Prostate gland (tissue), 2 donors: ENCODE measurements at regions not wholly inside any gene's neighbourhood (a gene's known extent, or its start where the extent isn't known, plus 50 kb on each side); places are given as distances from the start of the nearest gene placed in this dataset.

Source experiments
- DNase-seq: peaks from one replicate; pipeline ENCODE4 v3.0.0-alpha.2; 2019; ENCODE audit warnings: low spot score
- H3K27ac ChIP-seq, 2 donors: fragments of 200-600 bp; sonication (generic); 2 replicates each; pipeline ENCODE4 v1.5.1; 2017 to 2019
- H3K27me3 ChIP-seq: fragments of 200-600 bp; sonication (generic); replicated peaks from 2 replicates; pipeline ENCODE4 v1.5.1; 2019; ENCODE audit not compliant: insufficient read depth
- H3K36me3 ChIP-seq, 2 donors: fragments of 200-600 bp; sonication (generic); 1 replicate in 1 of 2; 2 replicates in 1 of 2; pipeline versions ENCODE4 v1.5.1 to v1.8.1; 2017 to 2019
- H3K4me1 ChIP-seq: fragments of 200-600 bp; sonication (generic); replicated peaks from 2 replicates; pipeline ENCODE4 v1.5.1; 2019
- H3K4me3 ChIP-seq, 2 donors: fragments of 200-600 bp; sonication (generic); 2 replicates each; pipeline ENCODE4 v1.5.1; 2017 to 2019
- H3K9me3 ChIP-seq: fragments of 200-600 bp; sonication (generic); 2 replicates; pipeline ENCODE4 v1.5.1; 2017
- POLR2A ChIP-seq: fragments of 450-650 bp; IDR thresholded peaks from one replicate; pipeline ENCODE4 v1.6.1; 2016; ENCODE audit warnings: antibody characterized with exemption, mild to moderate bottlenecking
- POLR2AphosphoS5 ChIP-seq: sonication (generic); formaldehyde crosslinking; IDR thresholded peaks from one replicate; pipeline ENCODE4 v1.6.1; 2017; ENCODE audit warnings: antibody characterized with exemption
- WGBS: methylation state at CpG from one replicate; pipeline ENCODE4 v1.1.5; 2018; 5-methylcytosine and 5-hydroxymethylcytosine counted together
- intact Hi-C: fragments of 100-400 bp; cut with DNase I; formaldehyde crosslinking; loops from one replicate; pipeline ENCODE4 v1.14.2; 2022
- TF ChIP-seq, protein P1 (sequence below), 4 experiments: fragments of 200-600 bp in 2 of 4; fragments of 450-650 bp in 2 of 4; sonication (generic) in 2 of 4; IDR thresholded peaks; 1 replicate in 3 of 4; 2 replicates in 1 of 4; pipeline ENCODE4 v1.5.1; 2016 to 2019; ENCODE audit warnings: antibody characterized with exemption in 4 of 4, mild to moderate bottlenecking in 2 of 4, moderate library complexity in 2 of 4

DNA sequence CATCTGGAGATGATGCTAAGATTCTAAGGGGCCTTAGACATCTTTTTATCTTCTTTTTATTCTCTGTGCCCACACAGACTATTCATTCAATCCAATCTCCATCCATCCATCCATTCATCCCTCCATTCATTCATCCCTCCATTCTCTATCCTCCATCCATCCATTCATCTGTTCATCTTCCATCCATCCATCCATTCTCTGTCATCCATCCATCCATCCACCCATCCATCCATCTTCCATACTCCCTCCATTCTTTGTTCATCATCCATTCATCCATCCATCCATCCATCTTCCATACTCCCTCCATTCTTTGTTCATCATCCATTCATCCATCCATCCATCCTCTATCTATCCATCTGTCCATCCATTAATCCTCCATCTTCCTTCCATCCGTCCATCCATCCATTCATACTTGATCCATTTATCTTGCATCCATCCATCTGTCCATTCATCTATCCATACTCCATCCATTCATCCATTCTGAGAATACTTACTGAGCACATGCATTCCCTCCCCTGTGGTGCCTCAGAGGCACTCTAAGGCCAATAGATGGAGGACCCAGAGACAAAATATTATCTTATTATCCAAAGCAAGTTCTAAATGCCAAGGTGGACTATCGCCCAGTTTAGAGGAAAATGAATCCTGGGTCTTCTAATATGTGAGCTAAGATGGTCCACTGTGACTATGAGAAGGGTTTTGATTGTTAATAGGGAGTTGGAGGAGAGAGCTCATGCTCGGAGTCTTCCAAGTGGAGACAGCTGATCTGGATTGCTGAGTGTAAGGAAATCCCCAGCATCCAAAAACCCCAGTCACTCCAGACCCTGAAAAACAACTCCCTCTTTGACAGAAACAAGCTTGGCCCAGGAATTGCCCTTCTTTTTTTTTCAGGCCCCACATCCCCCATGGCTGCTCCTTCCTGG is 152.6 kb upstream of the MYCN start:
- Histone ChIP-seq H3K4me1 (no peaks in the 10 kb centered on the region), H3K27me3 (no peaks in the 10 kb centered on the region), H3K9me3 (no peaks in the 10 kb centered on the region), H3K27ac (no peak overlapping the region), H3K36me3 (no peaks in the 10 kb centered on the region), H3K4me3 (no peak overlapping the region)
- intact Hi-C loops: no loop called here
- 91% methylated on average over 3 of the region's 3 CpGs for WGBS
- TF ChIP-seq POLR2AphosphoS5: no peak
- no peak for TF ChIP-seq POLR2A
- TF ChIP-seq, protein P1, sequence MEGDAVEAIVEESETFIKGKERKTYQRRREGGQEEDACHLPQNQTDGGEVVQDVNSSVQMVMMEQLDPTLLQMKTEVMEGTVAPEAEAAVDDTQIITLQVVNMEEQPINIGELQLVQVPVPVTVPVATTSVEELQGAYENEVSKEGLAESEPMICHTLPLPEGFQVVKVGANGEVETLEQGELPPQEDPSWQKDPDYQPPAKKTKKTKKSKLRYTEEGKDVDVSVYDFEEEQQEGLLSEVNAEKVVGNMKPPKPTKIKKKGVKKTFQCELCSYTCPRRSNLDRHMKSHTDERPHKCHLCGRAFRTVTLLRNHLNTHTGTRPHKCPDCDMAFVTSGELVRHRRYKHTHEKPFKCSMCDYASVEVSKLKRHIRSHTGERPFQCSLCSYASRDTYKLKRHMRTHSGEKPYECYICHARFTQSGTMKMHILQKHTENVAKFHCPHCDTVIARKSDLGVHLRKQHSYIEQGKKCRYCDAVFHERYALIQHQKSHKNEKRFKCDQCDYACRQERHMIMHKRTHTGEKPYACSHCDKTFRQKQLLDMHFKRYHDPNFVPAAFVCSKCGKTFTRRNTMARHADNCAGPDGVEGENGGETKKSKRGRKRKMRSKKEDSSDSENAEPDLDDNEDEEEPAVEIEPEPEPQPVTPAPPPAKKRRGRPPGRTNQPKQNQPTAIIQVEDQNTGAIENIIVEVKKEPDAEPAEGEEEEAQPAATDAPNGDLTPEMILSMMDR (IDR thresholded peaks at IDR 0.05): no peak
- DNase-seq: no peak

DNA sequence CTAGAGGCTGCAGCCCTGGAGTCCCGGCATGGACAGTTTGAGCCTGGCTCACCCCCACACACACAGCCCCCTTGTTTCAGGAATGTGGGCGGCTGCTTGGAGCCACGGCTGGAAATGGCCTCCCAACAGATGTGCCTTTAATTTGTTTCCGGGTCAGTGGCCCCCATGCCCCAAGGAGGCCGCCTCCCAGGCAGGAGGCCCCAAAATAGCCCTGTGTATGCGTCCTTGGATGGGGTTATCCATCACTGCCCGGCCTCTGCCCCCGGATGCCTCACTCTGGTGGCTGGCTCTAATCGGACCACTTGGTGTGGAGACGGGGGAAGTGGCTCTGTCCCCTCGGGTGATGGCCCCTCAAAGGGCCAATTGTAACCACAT is 151.9 kb upstream of the MYCN start:
- TF ChIP-seq POLR2A: no peak
- intact Hi-C loops: no loop called here
- WGBS: 55% methylated on average over 11 of the region's 11 CpGs

DNA sequence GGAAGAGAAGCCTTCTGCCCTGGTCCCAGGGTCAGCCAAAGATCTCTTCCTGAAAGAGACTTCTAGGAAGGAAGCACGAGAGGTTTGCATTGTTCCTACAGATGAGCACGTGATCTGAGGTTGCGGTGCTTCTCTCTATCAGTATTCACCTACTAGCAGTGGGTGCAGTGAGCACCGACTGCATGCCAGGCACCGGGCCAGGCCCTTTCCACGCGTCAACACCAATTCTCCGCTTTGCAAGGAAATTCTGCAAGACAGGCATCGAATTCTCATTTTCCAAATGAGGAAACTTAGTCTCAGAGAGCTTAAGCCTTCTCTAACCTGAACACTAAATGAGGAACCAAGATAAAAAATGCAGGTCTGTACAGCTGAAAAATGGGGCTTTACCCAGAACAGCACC is 151.5 kb upstream of the MYCN start:
- 77% methylated on average over 9 of the region's 9 CpGs for WGBS
- no peaks in the 10 kb centered on the region for H3K36me3 ChIP-seq
- no peaks in the 10 kb centered on the region for H3K4me1 ChIP-seq
- H3K4me3 ChIP-seq: no peak overlapping the region
- intact Hi-C loops: no loop called here
- TF ChIP-seq POLR2A: no peak
- TF ChIP-seq, protein P1 (IDR thresholded peaks at IDR 0.05): no peak
- no peak for TF ChIP-seq POLR2AphosphoS5
- H3K27me3 ChIP-seq: no peaks in the 10 kb centered on the region
- no peak overlapping the region for H3K27ac ChIP-seq
- DNase-seq: no peak
- no peaks in the 10 kb centered on the region for H3K9me3 ChIP-seq

More for the DNA sequence above, 151.9 kb upstream of the MYCN start:
- no peaks in the 10 kb centered on the region for H3K9me3 ChIP-seq
- DNase-seq: no peak
- no peak overlapping the region for H3K27ac ChIP-seq
- no peaks in the 10 kb centered on the region for H3K27me3 ChIP-seq
- no peaks in the 10 kb centered on the region for H3K4me1 ChIP-seq
- no peak overlapping the region for H3K4me3 ChIP-seq
- no peaks in the 10 kb centered on the region for H3K36me3 ChIP-seq

DNA sequence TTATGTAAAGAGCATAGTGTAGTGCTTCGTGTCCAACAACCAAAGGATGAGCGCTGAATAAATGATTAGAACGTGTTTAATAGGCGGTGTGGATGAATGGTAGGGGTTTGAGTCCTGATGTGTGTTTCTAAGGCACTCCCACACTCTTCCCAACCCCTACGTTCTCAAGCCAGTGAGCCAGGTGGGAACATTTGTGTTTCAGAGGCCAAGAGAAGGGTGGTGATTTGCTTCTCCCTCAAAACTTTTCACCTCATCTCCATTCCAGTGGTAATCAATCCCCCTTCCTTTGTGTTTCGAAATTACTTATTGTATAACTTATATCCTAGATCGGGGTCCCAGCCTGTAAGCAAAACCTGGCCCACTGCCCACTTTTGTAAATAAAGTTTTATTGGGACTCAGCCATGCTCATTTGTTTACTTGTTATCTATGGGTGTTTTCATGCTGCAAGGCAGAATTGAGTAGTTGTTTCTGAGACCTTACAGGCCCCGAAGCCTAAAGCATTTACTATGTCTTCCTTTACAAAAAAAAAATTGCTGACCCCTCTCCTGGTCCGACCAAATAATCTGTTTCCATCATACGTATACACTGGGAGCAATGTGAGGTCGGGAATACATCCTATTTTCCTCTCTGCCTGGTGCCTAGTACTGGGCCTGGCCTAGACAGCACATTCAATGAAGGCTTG is 150.8 kb upstream of the MYCN start:
- H3K36me3 ChIP-seq: no peaks in the 10 kb centered on the region
- DNase-seq: no peak
- no peaks in the 10 kb centered on the region for H3K27me3 ChIP-seq
- intact Hi-C loops: no loop called here
- WGBS: 83% methylated on average over 11 of the region's 11 CpGs
- no peak for TF ChIP-seq POLR2A
- TF ChIP-seq, protein P1 (IDR thresholded peaks at IDR 0.05): no peak
- TF ChIP-seq POLR2AphosphoS5: no peak
- no peak overlapping the region for H3K27ac ChIP-seq
- H3K4me3 ChIP-seq: no peak overlapping the region
- no peaks in the 10 kb centered on the region for H3K4me1 ChIP-seq
- H3K9me3 ChIP-seq: no peaks in the 10 kb centered on the region

DNA sequence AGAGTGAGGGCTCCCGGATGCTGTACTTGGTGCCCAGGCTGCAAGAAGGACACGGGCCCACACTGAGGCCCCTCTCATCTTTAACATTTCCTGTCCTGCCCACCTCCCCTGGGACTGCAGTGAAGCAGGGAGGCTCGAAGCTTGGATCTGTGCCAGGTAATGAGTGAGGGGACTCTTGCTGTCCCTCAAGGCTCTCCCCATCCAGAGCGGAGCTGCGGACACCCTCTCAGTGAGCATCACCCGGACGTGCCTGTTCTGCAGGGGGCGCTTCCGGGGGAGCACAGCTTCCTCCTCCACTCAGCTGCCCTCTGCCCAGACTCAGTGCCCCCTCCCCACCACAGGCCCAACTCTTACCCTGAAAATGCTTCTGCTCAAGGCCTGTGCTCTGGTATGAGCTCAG is 150.0 kb upstream of the MYCN start:
- H3K27ac ChIP-seq: no peak overlapping the region
- no peak for DNase-seq
- no peaks in the 10 kb centered on the region for H3K4me1 ChIP-seq
- H3K36me3 ChIP-seq: no peaks in the 10 kb centered on the region
- 83% methylated on average over 9 of the region's 9 CpGs for WGBS
- H3K27me3 ChIP-seq: no peaks in the 10 kb centered on the region
- intact Hi-C loops: no loop called here
- TF ChIP-seq POLR2A (no peak), POLR2AphosphoS5 (no peak)
- TF ChIP-seq, protein P1 (IDR thresholded peaks at IDR 0.05): no peak
- no peak overlapping the region for H3K4me3 ChIP-seq
- H3K9me3 ChIP-seq: no peaks in the 10 kb centered on the region
